Natural killer cell treated with Interleukin-12 subunit alpha and Interleukin-12 subunit beta and Interleukin-15 and Interleukin-18, amount 100 ng/mL, for 72 hours (primary cell): ENCODE measurements at regions not wholly inside any gene's neighbourhood (a gene's known extent, or its start where the extent isn't known, plus 50 kb on each side); places are given as distances from the start of the nearest gene placed in this dataset.
A peak's percentile ranks its signal among the peaks of the same experiment; 100 is the strongest.

ENCODE experiments used
- ATAC-seq, 2 donors: fragments of 150-1000 bp; cut with Tn5 transposase in 1 of 2; sonication (Bioruptor Pico), chemical (Tn5 transposase) in 1 of 2; 2 replicates each; pipeline ENCODE4 v1.10.0; 2021
- DNase-seq: peaks from one replicate; pipeline ENCODE4 v3.0.0; 2022; ENCODE audit warnings: low spot score
- H3K27ac Mint-ChIP-seq, 2 donors: 1 replicate in 1 of 2; 2 replicates in 1 of 2; pipeline ENCODE4 v1.8.0; 2022; ENCODE audit warnings: mixed read lengths in 2 of 2, mild to moderate bottlenecking in 1 of 2, moderate library complexity in 1 of 2
- H3K27me3 Mint-ChIP-seq, 2 donors: 1 replicate in 1 of 2; 2 replicates in 1 of 2; pipeline ENCODE4 v1.8.0; 2022; ENCODE audit warnings: mixed read lengths in 2 of 2
- H3K36me3 Mint-ChIP-seq: one replicate; pipeline ENCODE4 v1.8.0; 2022; ENCODE audit warnings: mixed read lengths
- H3K4me1 Mint-ChIP-seq, 2 donors: 1 replicate in 1 of 2; 2 replicates in 1 of 2; pipeline ENCODE4 v1.8.0; 2022; ENCODE audit warnings: low read depth in 2 of 2, mixed read lengths in 2 of 2, mild to moderate bottlenecking in 1 of 2
- H3K4me3 Mint-ChIP-seq: one replicate; pipeline ENCODE4 v1.8.0; 2022; ENCODE audit warnings: mixed read lengths
- H3K9me3 Mint-ChIP-seq: 2 replicates; pipeline ENCODE4 v1.8.0; 2022; ENCODE audit warnings: mixed read lengths

DNA sequence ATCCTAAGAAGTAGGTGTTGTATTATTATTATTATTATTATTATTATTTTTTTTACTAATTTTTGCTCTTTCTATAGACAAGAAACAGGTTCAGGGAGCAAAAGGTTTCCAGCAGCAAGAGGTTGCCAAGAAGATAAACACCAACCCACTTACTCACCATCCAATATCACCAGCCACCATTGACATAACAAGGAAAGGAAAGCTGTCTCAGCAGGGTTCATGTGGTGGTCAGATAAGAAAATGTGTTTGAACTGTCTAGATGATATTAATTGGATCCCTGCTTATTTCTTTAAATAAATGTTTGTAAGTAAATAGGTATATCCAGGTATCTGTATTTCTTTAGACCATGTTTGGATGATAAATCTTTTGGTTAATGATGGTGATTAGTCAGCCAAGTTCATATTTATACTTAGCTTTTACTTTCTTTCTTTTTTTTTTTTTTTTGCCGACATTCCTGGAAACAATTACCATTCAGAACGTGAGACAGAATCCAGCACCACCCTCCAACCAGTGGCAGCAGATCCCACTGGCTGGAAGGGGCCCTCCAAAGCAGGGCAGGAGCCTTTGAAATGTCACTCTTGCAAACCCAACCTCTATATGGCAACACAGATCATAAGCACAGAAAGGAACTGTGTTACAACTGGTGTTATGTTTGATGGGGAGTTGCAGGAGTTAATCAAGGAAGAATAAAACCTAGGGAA, 139.2 kb upstream of the ECI2 start:
- no peaks in the 10 kb centered on the region for H3K36me3 Mint-ChIP-seq
- DNase-seq (no peak), ATAC-seq (no peak)
- no peaks in the 10 kb centered on the region for H3K9me3 Mint-ChIP-seq
- H3K4me1 Mint-ChIP-seq: no peaks in the 10 kb centered on the region
- H3K27me3 Mint-ChIP-seq: peaks cover 6 to 38% of the 10 kb centered on the region in 2 donors
- H3K27ac Mint-ChIP-seq: no peak overlapping the region
- no peak overlapping the region for H3K4me3 Mint-ChIP-seq

DNA sequence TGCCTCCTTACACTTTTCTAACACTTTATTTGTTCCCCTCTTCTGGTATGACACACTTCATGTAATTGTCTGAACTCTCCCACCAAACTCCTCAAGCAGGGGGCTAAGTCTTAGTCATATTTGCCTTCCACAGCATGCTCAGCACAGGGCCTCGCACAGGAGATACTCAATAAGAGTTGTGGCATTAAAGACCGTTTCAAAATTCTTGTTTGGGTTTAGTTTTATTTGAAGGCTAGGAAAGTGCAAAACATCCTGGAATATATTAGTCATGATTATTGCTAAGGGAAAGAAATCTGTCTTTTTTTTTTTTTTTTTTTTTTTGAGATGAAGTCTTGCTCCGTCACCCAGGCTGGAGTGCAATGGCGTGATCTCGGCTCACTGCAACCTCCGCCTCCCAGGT, 137.6 kb upstream of the ECI2 start:
- Mint-ChIP-seq H3K27me3 (peaks cover 4 to 24% of the 10 kb centered on the region in 2 donors), H3K27ac (no peak overlapping the region), H3K36me3 (no peaks in the 10 kb centered on the region), H3K4me3 (no peak overlapping the region), H3K4me1 (no peaks in the 10 kb centered on the region), H3K9me3 (no peaks in the 10 kb centered on the region)
- no peak for ATAC-seq
- no peak for DNase-seq

DNA sequence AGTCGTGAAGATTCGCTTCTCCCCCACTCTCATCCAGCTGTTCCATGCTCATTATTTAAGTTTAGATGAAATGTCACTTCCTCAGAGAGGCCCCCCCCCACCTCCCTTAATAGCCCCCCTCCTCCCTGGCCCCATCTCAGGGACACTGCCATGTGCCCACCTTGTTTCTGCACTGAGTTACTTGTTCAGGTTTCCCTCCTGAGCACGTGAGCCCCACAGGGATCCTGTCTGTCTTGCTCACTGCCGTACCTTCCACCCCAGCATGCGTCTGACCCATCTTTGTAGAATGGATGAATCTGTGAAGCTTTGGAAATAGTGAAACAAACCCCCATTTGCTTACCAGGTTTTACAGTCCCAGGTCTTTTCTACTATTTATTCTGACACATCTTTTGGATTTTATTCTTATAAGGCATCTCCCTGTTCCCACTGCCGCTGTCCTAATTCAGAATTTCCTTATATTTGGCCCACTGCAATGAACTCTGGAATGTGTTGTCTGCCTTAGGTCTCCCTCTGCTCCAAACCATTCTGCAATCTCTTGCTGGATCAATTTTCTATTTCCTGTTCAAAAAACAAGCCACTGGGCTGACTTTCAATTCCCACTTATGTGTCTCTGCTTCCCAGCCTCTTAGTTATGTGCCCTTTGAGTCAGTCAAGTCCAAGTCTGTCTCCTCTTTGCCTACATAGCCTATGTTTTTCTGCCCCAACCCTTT, 136.5 kb upstream of the ECI2 start:
- Mint-ChIP-seq H3K36me3 (no peaks in the 10 kb centered on the region), H3K4me3 (no peak overlapping the region), H3K4me1 (no peaks in the 10 kb centered on the region), H3K9me3 (no peaks in the 10 kb centered on the region), H3K27me3 (peaks cover 7 to 30% of the 10 kb centered on the region in 2 donors), H3K27ac (no peak overlapping the region)
- DNase-seq: no peak
- ATAC-seq: no peak

DNA sequence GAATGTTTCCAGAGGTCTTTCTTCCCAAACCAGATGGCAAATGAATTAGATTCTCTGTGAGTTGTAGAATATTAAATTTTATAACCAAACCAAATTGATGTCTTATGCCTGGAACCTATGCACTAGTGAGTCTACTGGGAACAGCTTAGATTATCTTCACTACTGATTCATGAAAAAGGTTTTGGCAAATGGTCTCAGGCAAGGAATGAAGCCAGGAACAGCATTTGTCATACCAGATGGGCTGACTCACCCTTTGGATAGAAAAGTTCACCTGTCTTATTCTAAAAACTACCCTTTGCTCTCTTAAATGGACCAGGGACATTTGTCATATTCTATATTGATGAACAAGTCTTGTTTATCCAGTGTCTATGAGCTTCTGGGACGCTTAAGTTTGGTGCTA, 135.4 kb upstream of the ECI2 start:
- no peak for ATAC-seq
- H3K27me3 Mint-ChIP-seq: peaks cover 15 to 41% of the 10 kb centered on the region in 2 donors
- H3K4me3 Mint-ChIP-seq: no peak overlapping the region

DNA sequence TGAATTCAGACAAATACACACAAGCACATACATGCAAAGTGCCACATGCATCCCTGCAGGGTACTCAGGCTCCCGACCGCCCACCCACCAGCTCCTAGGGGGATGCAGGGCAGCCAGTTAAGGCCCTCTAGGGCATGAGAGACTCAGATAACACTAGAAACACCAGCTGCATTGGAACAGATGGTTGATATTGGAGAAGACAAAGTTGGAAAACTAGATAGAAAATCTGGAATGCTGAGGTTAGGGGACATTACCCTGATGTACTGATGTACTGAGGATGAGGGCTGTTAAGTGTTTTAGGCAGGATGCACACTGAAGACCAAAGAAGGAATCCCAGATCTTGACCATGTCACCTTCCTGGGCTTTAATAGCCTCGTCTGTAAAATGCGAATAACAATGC, 134.6 kb upstream of the ECI2 start:
- no peak for ATAC-seq
- no peak for DNase-seq
- no peaks in the 10 kb centered on the region for H3K9me3 Mint-ChIP-seq
- H3K4me3 Mint-ChIP-seq: no peak overlapping the region
- no peaks in the 10 kb centered on the region for H3K4me1 Mint-ChIP-seq
- no peak overlapping the region for H3K27ac Mint-ChIP-seq
- H3K36me3 Mint-ChIP-seq: no peaks in the 10 kb centered on the region
- H3K27me3 Mint-ChIP-seq: peaks cover 15 to 44% of the 10 kb centered on the region in 2 donors

More for the DNA sequence above, 135.4 kb upstream of the ECI2 start:
- no peak for DNase-seq
- H3K27ac Mint-ChIP-seq: no peak overlapping the region
- H3K36me3 Mint-ChIP-seq: no peaks in the 10 kb centered on the region
- no peaks in the 10 kb centered on the region for H3K9me3 Mint-ChIP-seq
- no peaks in the 10 kb centered on the region for H3K4me1 Mint-ChIP-seq

DNA sequence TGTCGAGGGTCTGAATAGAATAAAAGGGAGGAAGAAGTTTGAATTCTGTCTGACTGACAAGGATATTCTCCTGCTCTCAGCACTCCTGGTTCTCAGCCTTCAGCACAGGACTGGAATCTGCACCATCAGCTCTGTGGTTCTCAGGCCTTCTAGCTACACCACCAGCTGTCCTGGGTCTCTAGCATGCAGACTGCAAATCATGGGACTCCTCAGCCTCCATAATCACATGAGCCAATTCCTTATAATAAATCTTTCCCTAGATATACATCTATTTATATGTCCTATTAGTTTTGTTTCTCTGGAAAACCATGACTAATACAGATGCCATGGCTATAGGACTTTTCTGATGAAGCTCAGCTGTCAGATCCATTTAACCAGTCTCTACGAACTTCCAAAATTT, 132.8 kb upstream of the ECI2 start:
- no peak overlapping the region for H3K27ac Mint-ChIP-seq
- no peak overlapping the region for H3K4me3 Mint-ChIP-seq
- no peaks in the 10 kb centered on the region for H3K9me3 Mint-ChIP-seq
- H3K27me3 Mint-ChIP-seq: peaks cover 18 to 37% of the 10 kb centered on the region in 2 donors
- DNase-seq (no peak), ATAC-seq (no peak)
- no peaks in the 10 kb centered on the region for H3K4me1 Mint-ChIP-seq
- no peaks in the 10 kb centered on the region for H3K36me3 Mint-ChIP-seq

DNA sequence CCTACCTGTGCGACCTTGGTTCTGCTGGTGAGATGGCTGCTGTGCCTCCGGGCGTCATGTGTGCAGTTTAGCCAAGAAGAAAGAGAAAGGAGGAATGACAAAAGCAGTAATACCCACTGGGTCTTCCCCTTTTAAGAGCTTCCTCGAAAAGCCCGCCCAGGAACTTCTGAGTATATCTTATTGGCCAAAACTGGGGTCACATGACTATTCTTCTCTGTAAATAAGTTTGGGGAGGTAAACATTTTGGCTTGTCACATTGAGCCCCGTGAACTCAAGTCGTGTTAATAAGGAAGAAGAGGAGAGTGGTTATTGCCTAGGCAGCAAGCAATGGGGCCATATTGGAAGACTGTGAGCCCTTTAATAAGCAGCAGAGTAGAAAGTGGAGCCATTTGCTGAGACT, 130.4 kb upstream of the ECI2 start:
- Mint-ChIP-seq H3K27ac (no peak overlapping the region), H3K4me3 (no peak overlapping the region)
- no peak for ATAC-seq

DNA sequence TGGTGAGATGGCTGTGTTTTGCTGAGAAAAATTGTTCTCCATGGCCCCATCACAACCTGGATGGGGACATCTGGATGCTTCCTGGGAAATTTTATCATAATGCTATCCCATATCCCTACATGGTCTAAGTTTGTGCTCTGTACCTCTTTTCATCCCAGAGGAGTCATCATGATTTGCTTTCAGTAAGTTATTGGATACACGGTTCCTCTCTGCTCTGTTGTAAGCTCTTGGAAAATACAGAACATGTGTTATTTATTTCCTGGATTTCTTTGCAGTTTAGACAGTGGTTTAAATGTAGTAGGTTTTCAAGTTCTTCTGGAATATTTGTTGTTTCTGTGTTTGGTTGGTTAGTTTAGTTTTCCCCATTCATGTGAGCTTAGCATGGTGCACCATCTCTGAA, 129.2 kb upstream of the ECI2 start:
- H3K9me3 Mint-ChIP-seq: no peaks in the 10 kb centered on the region
- no peaks in the 10 kb centered on the region for H3K4me1 Mint-ChIP-seq
- peaks cover 21 to 24% of the 10 kb centered on the region in 2 donors for H3K27me3 Mint-ChIP-seq
- no peaks in the 10 kb centered on the region for H3K36me3 Mint-ChIP-seq
- no peak overlapping the region for H3K27ac Mint-ChIP-seq
- DNase-seq (no peak), ATAC-seq (no peak)
- H3K4me3 Mint-ChIP-seq: no peak overlapping the region

More for the DNA sequence above, 130.4 kb upstream of the ECI2 start:
- H3K9me3 Mint-ChIP-seq: no peaks in the 10 kb centered on the region
- no peaks in the 10 kb centered on the region for H3K36me3 Mint-ChIP-seq
- no peak for DNase-seq
- peaks cover 19 to 24% of the 10 kb centered on the region in 2 donors for H3K27me3 Mint-ChIP-seq
- H3K4me1 Mint-ChIP-seq: no peaks in the 10 kb centered on the region

DNA sequence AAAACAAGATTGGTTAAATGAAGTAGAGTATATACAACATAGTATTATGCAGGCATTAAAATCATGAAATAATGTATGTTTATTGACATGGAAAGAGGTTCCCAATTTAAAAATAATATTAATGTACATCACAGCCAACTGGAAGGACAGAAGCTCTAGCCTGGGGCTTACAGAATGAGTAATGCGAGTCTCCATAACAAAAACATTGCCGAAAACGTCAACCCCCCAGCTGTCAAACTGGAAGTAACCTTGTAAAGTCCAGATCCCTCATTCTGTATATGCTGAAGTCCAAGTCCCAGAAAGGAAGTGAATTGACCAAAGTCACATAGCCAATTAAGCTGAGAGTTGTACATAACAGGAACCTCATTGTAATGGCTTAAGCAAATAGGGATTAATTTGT, 128.7 kb upstream of the ECI2 start:
- Mint-ChIP-seq H3K4me1 (no peaks in the 10 kb centered on the region), H3K27ac (no peak overlapping the region), H3K27me3 (peaks cover 21 to 24% of the 10 kb centered on the region in 2 donors), H3K4me3 (no peak overlapping the region), H3K36me3 (no peaks in the 10 kb centered on the region), H3K9me3 (no peaks in the 10 kb centered on the region)
- ATAC-seq: no peak
- DNase-seq: no peak

DNA sequence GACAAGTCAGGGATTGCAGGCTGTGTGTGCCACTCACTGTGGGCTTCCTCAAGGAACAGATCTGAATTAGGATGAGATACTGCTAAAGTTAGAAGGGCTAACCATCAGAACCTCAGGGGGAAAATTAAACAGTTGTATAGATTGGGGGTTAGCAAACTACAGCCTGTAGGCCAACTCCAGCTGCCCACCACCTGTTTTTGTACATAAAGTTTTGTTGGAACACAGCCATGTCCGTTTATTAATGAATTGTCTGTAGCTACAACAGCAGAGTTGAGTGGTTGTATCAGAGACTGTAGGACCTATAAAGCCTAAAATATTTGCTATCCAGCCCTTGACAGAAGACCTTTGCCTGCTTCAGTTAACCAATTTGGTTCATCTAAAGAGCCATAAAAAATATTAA, 127.2 kb upstream of the ECI2 start:
- Mint-ChIP-seq H3K27ac (no peak overlapping the region), H3K36me3 (no peaks in the 10 kb centered on the region), H3K27me3 (peaks cover 19 to 20% of the 10 kb centered on the region in 2 donors), H3K4me1 (no peaks in the 10 kb centered on the region), H3K9me3 (no peaks in the 10 kb centered on the region), H3K4me3 (no peak overlapping the region)
- DNase-seq: no peak
- no peak for ATAC-seq

DNA sequence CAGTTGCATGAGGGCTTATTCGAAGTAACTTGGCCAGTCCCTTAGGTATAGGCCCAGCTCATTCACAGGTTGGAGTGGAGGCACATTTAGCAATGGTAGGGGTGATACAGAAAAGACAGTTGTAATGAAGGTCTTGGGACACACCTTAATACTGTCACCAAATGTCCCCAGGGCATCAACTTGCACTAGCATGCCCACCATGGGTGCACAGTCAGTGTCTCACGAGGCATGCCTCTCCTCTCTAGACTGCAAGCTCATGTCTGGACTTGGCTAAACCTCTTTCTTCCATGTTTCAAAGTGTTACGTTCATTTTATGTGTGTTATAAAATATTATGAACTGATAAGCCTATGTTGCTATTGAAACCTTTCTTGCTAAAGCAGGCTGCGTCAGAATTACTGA, 124.0 kb upstream of the ECI2 start:
- H3K36me3 Mint-ChIP-seq: no peaks in the 10 kb centered on the region
- DNase-seq (no peak), ATAC-seq (no peak)
- H3K27me3 Mint-ChIP-seq: peaks cover 6 to 12% of the 10 kb centered on the region in 2 donors
- no peaks in the 10 kb centered on the region for H3K4me1 Mint-ChIP-seq
- H3K9me3 Mint-ChIP-seq: no peaks in the 10 kb centered on the region
- no peak overlapping the region for H3K4me3 Mint-ChIP-seq
- no peak overlapping the region for H3K27ac Mint-ChIP-seq

DNA sequence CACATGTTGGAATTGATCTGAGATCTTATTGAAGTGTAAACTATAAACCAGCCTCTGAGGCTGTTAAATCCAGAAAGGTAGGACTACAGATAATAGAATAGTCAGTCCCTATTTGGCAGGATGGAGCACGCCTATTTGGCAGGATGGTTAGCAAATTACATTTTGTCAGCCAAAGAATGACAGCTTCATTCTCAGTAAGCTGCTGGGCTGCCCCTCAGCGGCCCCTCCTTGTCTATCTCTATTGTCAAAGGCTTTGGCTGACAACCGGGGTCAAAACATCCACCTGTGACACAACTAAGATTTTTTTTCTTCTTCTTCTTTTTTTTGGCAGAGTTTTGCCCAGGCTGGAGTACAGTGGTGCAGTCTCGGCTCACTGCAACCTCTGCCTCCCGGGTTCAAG, 123.4 kb upstream of the ECI2 start:
- no peaks in the 10 kb centered on the region for H3K4me1 Mint-ChIP-seq
- H3K9me3 Mint-ChIP-seq: no peaks in the 10 kb centered on the region
- H3K27ac Mint-ChIP-seq: no peak overlapping the region
- no peak for DNase-seq
- no peaks in the 10 kb centered on the region for H3K36me3 Mint-ChIP-seq
- no peak overlapping the region for H3K4me3 Mint-ChIP-seq
- ATAC-seq: no peak
- H3K27me3 Mint-ChIP-seq: peaks cover 6 to 14% of the 10 kb centered on the region in 2 donors

DNA sequence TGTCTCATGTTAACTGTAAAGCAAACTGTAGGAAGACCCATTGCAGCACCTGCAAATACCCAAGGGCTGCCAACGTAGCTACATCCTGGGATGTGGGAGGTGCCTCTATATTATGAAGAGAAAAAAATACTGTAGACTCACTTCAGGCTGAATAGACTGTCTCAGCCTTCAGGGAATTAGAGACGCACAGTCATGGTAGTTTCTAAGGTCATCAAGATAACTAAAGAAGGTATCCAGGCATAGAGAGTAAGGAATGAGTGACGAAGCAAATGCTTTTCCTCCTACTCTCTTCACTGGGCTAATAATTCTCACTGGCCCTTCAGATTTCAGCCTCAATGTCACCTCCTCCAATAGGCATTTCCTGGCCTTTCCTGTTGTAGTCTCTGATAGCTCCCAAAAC, 121.6 kb upstream of the ECI2 start:
- Mint-ChIP-seq H3K4me1 (no peaks in the 10 kb centered on the region), H3K9me3 (no peaks in the 10 kb centered on the region), H3K36me3 (no peaks in the 10 kb centered on the region), H3K27ac (no peak overlapping the region), H3K27me3 (peaks cover 6 to 14% of the 10 kb centered on the region in 2 donors), H3K4me3 (no peak overlapping the region)
- no peak for DNase-seq
- ATAC-seq: peak in 1 of 2 donors; percentile 32

DNA sequence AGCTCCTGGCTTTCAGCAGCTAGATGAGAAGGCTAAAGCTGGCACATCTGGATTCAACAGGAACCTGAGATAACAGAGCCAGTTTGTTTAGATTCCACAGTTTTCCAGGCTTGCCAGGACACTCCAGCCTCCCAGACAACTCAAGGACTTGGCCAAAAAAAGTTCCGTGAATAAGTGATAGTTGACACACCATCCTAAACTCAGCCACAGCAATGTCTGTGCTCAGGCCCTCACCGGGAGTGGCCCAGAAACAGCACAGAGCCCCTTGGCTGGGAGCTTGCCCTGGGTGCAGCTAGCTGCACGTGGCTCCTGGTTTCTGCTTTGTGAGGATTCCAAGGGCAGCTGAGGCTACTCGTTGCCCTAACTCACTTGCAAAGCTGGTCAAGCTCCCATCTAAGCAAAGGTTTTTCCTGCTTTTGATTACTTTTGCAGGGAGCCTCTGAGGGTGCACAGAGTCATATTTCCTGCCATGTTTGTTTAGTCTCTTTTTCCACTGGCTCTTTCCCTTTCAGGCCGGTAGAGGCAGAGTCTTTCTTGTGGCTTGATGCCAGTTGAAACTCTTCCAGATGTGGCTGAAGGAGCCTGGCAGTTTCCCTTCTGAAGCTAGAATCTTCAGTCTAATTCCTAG, 118.3 kb upstream of the ECI2 start:
- no peak for DNase-seq
- no peaks in the 10 kb centered on the region for H3K36me3 Mint-ChIP-seq
- ATAC-seq: no peak
- no peaks in the 10 kb centered on the region for H3K4me1 Mint-ChIP-seq
- H3K9me3 Mint-ChIP-seq: no peaks in the 10 kb centered on the region
- no peak overlapping the region for H3K4me3 Mint-ChIP-seq
- H3K27me3 Mint-ChIP-seq: peaks cover 17 to 23% of the 10 kb centered on the region in 2 donors
- no peak overlapping the region for H3K27ac Mint-ChIP-seq
